ENCODE measurements at regions not wholly inside any gene's neighbourhood (a gene's known extent, or its start where the extent isn't known, plus 50 kb on each side); places are given as distances from the start of the nearest gene placed in this dataset.

DNA sequence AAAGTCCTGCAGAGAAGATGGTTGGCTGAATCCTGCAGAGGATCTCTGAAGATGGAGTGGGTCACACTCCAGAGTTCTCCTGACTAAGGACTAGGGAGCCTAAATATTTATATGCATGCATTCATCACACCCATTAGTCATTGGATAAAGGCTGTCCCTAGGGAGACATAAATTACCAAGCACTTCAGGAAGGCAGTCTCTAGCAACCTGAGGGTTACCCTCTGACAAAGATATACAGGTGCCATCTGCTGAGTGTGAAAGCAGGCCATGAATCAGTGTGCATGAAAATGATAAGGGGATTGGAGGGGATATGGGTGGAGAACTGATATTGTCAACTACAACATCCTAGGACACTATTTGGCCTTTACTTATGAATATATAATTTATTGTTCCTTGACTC is 294.8 kb upstream of the DDX18 start:
- TF ChIP-seq ARNT (IDR thresholded peaks at IDR 0.05): no peak
- TF ChIP-seq, protein P1, sequence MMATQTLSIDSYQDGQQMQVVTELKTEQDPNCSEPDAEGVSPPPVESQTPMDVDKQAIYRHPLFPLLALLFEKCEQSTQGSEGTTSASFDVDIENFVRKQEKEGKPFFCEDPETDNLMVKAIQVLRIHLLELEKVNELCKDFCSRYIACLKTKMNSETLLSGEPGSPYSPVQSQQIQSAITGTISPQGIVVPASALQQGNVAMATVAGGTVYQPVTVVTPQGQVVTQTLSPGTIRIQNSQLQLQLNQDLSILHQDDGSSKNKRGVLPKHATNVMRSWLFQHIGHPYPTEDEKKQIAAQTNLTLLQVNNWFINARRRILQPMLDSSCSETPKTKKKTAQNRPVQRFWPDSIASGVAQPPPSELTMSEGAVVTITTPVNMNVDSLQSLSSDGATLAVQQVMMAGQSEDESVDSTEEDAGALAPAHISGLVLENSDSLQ (IDR thresholded peaks at IDR 0.05): no peak
- TF ChIP-seq ELF4 (IDR thresholded peaks at IDR 0.05): no peak
- TF ChIP-seq FOXK2 (IDR thresholded peaks at IDR 0.05): no peak
- TF ChIP-seq BHLHE40 (IDR thresholded peaks at IDR 0.05; ENCODE audit: borderline replicate concordance): no peak
- TF ChIP-seq SP1 (IDR thresholded peaks at IDR 0.05): no peak
- TF ChIP-seq FOXA1 (IDR thresholded peaks at IDR 0.05): no peak
- no peak for TF ChIP-seq LEF1 (IDR thresholded peaks at IDR 0.05; ENCODE audit: borderline replicate concordance)
- TF ChIP-seq FOXM1 (IDR thresholded peaks at IDR 0.05; ENCODE audit: borderline replicate concordance): no peak

Measured in HEK293T (cell line).